H1 (cell line): ENCODE measurements at regions not wholly inside any gene's neighbourhood (a gene's known extent, or its start where the extent isn't known, plus 50 kb on each side); places are given as distances from the start of the nearest gene placed in this dataset.

Source experiments
- CTCF ChIA-PET: fragments of 300-600 bp; sonication (Branson Sonifier 250); formaldehyde crosslinking; loops from one replicate; lab custom pipeline; 2021; ENCODE audit not compliant: partially characterized antibody; lab: Charles Lee
- POLR2A ChIA-PET: fragments of 300-600 bp; sonication (Branson Sonifier 250); formaldehyde crosslinking; loops from one replicate; lab custom pipeline; 2021; ENCODE audit warnings: inconsistent platforms; ENCODE audit not compliant: partially characterized antibody; lab: Charles Lee
- DNase-seq, 2 experiments: peaks; one replicate each; pipeline versions ENCODE4 v3.0.0 to v3.0.0-alpha.2; 2010 to 2022; ENCODE audit warnings: low spot score in 2 of 2, low read depth in 1 of 2, mixed read lengths in 1 of 2
- FAIRE-seq: peaks from 2 replicates; lab custom pipeline; 2011; peaks lifted over from hg19 to GRCh38; lab: Jason Lieb, UNC
- H2AFZ ChIP-seq: 2 replicates; pipeline ENCODE4 v1.8.1; 2012; ENCODE audit warnings: low read length, inconsistent platforms
- H2AK5ac ChIP-seq: 2 replicates; pipeline ENCODE4 v1.6.1; 2013; ENCODE audit warnings: low read depth, low read length
- H2BK120ac ChIP-seq: replicated peaks from 2 replicates; pipeline ENCODE3; 2013; ENCODE audit warnings: low read depth, low read length, inconsistent platforms
- H2BK12ac ChIP-seq: 2 replicates; pipeline ENCODE4 v1.6.1; 2013; ENCODE audit warnings: low read depth, low read length
- H2BK15ac ChIP-seq: 2 replicates; pipeline ENCODE4 v1.6.1; 2013; ENCODE audit warnings: low read length
- H2BK20ac ChIP-seq: 2 replicates; pipeline ENCODE4 v1.6.1; 2013; ENCODE audit warnings: low read length
- H2BK5ac ChIP-seq: 2 replicates; pipeline ENCODE4 v1.6.1; 2013; ENCODE audit warnings: low read depth, low read length
- H3K14ac ChIP-seq: 2 replicates; pipeline ENCODE4 v1.6.1; 2013; ENCODE audit warnings: inconsistent platforms; ENCODE audit not compliant: insufficient read length
- H3K18ac ChIP-seq: 2 replicates; pipeline ENCODE4 v1.6.1; 2013; ENCODE audit warnings: low read length; ENCODE audit errors: extremely low read depth
- H3K23ac ChIP-seq: 2 replicates; pipeline ENCODE4 v1.6.1; 2013; ENCODE audit warnings: inconsistent platforms; ENCODE audit not compliant: insufficient read length
- H3K23me2 ChIP-seq: 2 replicates; pipeline ENCODE4 v1.6.1; 2013; ENCODE audit warnings: low read depth, low read length
- H3K27ac ChIP-seq: 2 replicates; pipeline ENCODE4 v1.6.1; 2011; ENCODE audit warnings: low read depth, low read length, inconsistent platforms
- H3K27me3 ChIP-seq, 4 experiments: replicated peaks in 1 of 4; 1 replicate in 1 of 4; 2 replicates in 3 of 4; pipeline versions ENCODE4 v1.6.1 to v1.8.1; 2011 to 2013; ENCODE audit warnings: low read length in 3 of 4, mild to moderate bottlenecking in 3 of 4, inconsistent platforms in 2 of 4, mixed read lengths in 2 of 4, moderate library complexity in 1 of 4; ENCODE audit not compliant: control insufficient read depth in 3 of 4, insufficient read depth in 3 of 4; ENCODE audit errors: extremely low read depth in 1 of 4
- H3K36me3 ChIP-seq, 4 experiments: 2 replicates each; pipeline versions ENCODE4 v1.6.1 to v1.8.1; 2011 to 2013; ENCODE audit warnings: mild to moderate bottlenecking in 4 of 4, low read length in 3 of 4, moderate library complexity in 2 of 4, control low read depth in 1 of 4, inconsistent platforms in 1 of 4; ENCODE audit not compliant: insufficient read depth in 4 of 4, control insufficient read depth in 2 of 4
- H3K4ac ChIP-seq: replicated peaks from 2 replicates; pipeline ENCODE3; 2013; ENCODE audit warnings: low read length, low read depth, mixed read lengths, inconsistent platforms; ENCODE audit not compliant: insufficient read length
- H3K4me1 ChIP-seq, 4 experiments: replicated peaks in 1 of 4; 1 replicate in 1 of 4; 2 replicates in 3 of 4; pipeline versions ENCODE4 v1.6.1 to v1.8.1; 2011 to 2013; ENCODE audit warnings: low read length in 3 of 4, inconsistent platforms in 2 of 4, mixed read lengths in 1 of 4; ENCODE audit not compliant: insufficient read depth in 4 of 4, control insufficient read depth in 3 of 4
- H3K4me2 ChIP-seq, 2 experiments: 2 replicates each; pipeline versions ENCODE4 v1.6.1 to v1.8.1; 2011 to 2013; ENCODE audit warnings: low read depth in 2 of 2, low read length in 2 of 2, control low read depth in 1 of 2, inconsistent platforms in 1 of 2, mild to moderate bottlenecking in 1 of 2; ENCODE audit not compliant: insufficient read depth in 1 of 2
- H3K4me3 ChIP-seq, 4 experiments: fragments of 200-600, 300-600 bp in 1 of 4; sonication (generic), shearing (Covaris generic), sonication (Bioruptor Twin) in 1 of 4; 2 replicates each; pipeline versions ENCODE4 v1.5.1 to v1.8.1; 2011 to 2016; ENCODE audit warnings: low read length in 4 of 4, low read depth in 3 of 4, control low read depth in 2 of 4, inconsistent platforms in 2 of 4, mild to moderate bottlenecking in 2 of 4, mixed read lengths in 1 of 4, moderate library complexity in 1 of 4; ENCODE audit not compliant: insufficient read depth in 2 of 4; ENCODE audit errors: extremely low read depth in 1 of 4
- H3K56ac ChIP-seq: replicated peaks from 2 replicates; pipeline ENCODE3; 2013; ENCODE audit warnings: low read depth, mild to moderate bottlenecking, mixed read lengths, low read length, inconsistent platforms; ENCODE audit not compliant: insufficient read length
- H3K79me1 ChIP-seq: 2 replicates; pipeline ENCODE4 v1.6.1; 2013; ENCODE audit warnings: low read depth, low read length, control low read depth
- H3K79me2 ChIP-seq, 2 experiments: 2 replicates each; pipeline versions ENCODE4 v1.6.1 to v1.8.1; 2012 to 2013; ENCODE audit warnings: low read length in 2 of 2, mild to moderate bottlenecking in 2 of 2, inconsistent platforms in 1 of 2; ENCODE audit not compliant: insufficient read depth in 2 of 2, control insufficient read depth in 1 of 2
- H3K9ac ChIP-seq, 4 experiments: replicated peaks in 1 of 4; 1 replicate in 1 of 4; 2 replicates in 3 of 4; pipeline versions ENCODE4 v1.6.1 to v1.8.1; 2011 to 2013; ENCODE audit warnings: low read depth in 3 of 4, low read length in 3 of 4, control low read depth in 2 of 4, mild to moderate bottlenecking in 2 of 4, moderate library complexity in 2 of 4, inconsistent platforms in 1 of 4; ENCODE audit errors: extremely low read depth in 1 of 4
- H3K9me3 ChIP-seq, 2 experiments: 2 replicates each; pipeline versions ENCODE4 v1.6.1 to v1.8.1; 2012 to 2013; ENCODE audit warnings: mild to moderate bottlenecking in 2 of 2, moderate library complexity in 2 of 2, control low read depth in 1 of 2, inconsistent platforms in 1 of 2, low read depth in 1 of 2, low read length in 1 of 2, mixed read lengths in 1 of 2; ENCODE audit not compliant: insufficient read depth in 2 of 2
- H4K20me1 ChIP-seq, 2 experiments: replicated peaks in 1 of 2; 2 replicates each; pipeline versions ENCODE3 to v1.8.1; 2011 to 2013; ENCODE audit warnings: inconsistent platforms in 2 of 2, low read length in 2 of 2, mild to moderate bottlenecking in 1 of 2; ENCODE audit not compliant: insufficient read depth in 2 of 2, control insufficient read depth in 1 of 2
- H4K5ac ChIP-seq: 2 replicates; pipeline ENCODE4 v1.6.1; 2013; ENCODE audit warnings: low read length, low read depth, mixed read lengths, inconsistent platforms; ENCODE audit not compliant: insufficient read length
- H4K8ac ChIP-seq: 2 replicates; pipeline ENCODE4 v1.8.0; 2013; ENCODE audit warnings: mild to moderate bottlenecking, moderate library complexity, low read length, inconsistent platforms; ENCODE audit not compliant: insufficient read depth; ENCODE audit errors: extremely low read depth
- H4K91ac ChIP-seq: replicated peaks from 2 replicates; pipeline ENCODE3; 2013; ENCODE audit warnings: low read length, mixed read lengths, inconsistent platforms; ENCODE audit not compliant: insufficient read length
- ASH2L ChIP-seq: fragments of 200-600, 300-600 bp; sonication (generic); IDR thresholded peaks from one replicate; pipeline ENCODE4 v1.7.1; 2017; ENCODE audit warnings: low read length
- BACH1 ChIP-seq: IDR thresholded peaks from 2 replicates; pipeline ENCODE4 v1.6.1; 2012; ENCODE audit warnings: low read length, improper control_type of control experiment
- BCL11A ChIP-seq, 2 experiments: IDR thresholded peaks; one replicate each; pipeline ENCODE4 v1.6.1; 2011; ENCODE audit warnings: low read depth in 2 of 2, low read length in 2 of 2, mild to moderate bottlenecking in 2 of 2
- CBX5 ChIP-seq: fragments of 300-800, 300-1000 bp; sonication (generic); IDR thresholded peaks from 2 replicates; pipeline ENCODE4 v1.7.1; 2016; ENCODE audit warnings: antibody characterized with exemption, low read length, low read depth
- CBX8 ChIP-seq: fragments of 300-800, 300-1000 bp; sonication (generic); IDR thresholded peaks from 2 replicates; pipeline ENCODE4 v1.7.1; 2016; ENCODE audit warnings: low read depth, low read length, borderline replicate concordance
- CHD1 ChIP-seq: IDR thresholded peaks from 2 replicates; pipeline ENCODE4 v1.6.1; 2012; ENCODE audit warnings: low read depth, low read length, improper control_type of control experiment
- EP300 ChIP-seq, 2 experiments: IDR thresholded peaks; 1 replicate in 1 of 2; 2 replicates in 1 of 2; pipeline ENCODE4 v1.6.1; 2011 to 2012; ENCODE audit warnings: low read depth in 2 of 2, low read length in 2 of 2, mild to moderate bottlenecking in 2 of 2, borderline replicate concordance in 1 of 2, inconsistent platforms in 1 of 2, moderate library complexity in 1 of 2
- HDAC2 ChIP-seq, 2 experiments: fragments of 300-600 bp in 1 of 2; sonication (generic) in 1 of 2; IDR thresholded peaks; 2 replicates each; pipeline ENCODE4 v1.6.1; 2011 to 2012; ENCODE audit warnings: low read depth in 2 of 2, low read length in 2 of 2, mild to moderate bottlenecking in 2 of 2, moderate library complexity in 2 of 2, borderline replicate concordance in 1 of 2, inconsistent platforms in 1 of 2
- JUND ChIP-seq: IDR thresholded peaks from 2 replicates; pipeline ENCODE4 v1.6.1; 2011; ENCODE audit warnings: mild to moderate bottlenecking, improper control_type of control experiment, low read length
- KDM4A ChIP-seq: IDR thresholded peaks from one replicate; pipeline ENCODE4 v1.7.1; 2012; ENCODE audit warnings: low read depth, mild to moderate bottlenecking, moderate library complexity, low read length, inconsistent platforms; ENCODE audit not compliant: severe bottlenecking
- NRF1 ChIP-seq: IDR thresholded peaks from 2 replicates; pipeline ENCODE4 v1.6.1; 2011; ENCODE audit warnings: mild to moderate bottlenecking, low read depth, low read length, improper control_type of control experiment
- RNF2 ChIP-seq: fragments of 200-900, 300-1000 bp; sonication (generic); IDR thresholded peaks from 2 replicates; pipeline ENCODE4 v1.7.1; 2016; ENCODE audit warnings: borderline replicate concordance, low read depth, mild to moderate bottlenecking, antibody characterized with exemption, low read length; ENCODE audit not compliant: poor library complexity, severe bottlenecking; ENCODE audit errors: missing control alignments
- TAF1 ChIP-seq: IDR thresholded peaks from 2 replicates; pipeline ENCODE4 v1.6.1; 2011; ENCODE audit warnings: mild to moderate bottlenecking, low read depth, low read length
- TCF12 ChIP-seq: IDR thresholded peaks from 2 replicates; pipeline ENCODE4 v1.6.1; 2011; ENCODE audit warnings: low read depth, mild to moderate bottlenecking, low read length
- YY1 ChIP-seq: IDR thresholded peaks from 2 replicates; pipeline ENCODE4 v1.6.1; 2011; ENCODE audit warnings: low read depth, mild to moderate bottlenecking, low read length
- WGBS, 2 experiments: shearing (Covaris generic) in 1 of 2; methylation state at CpG; one replicate each; pipeline versions ENCODE4 v1.1.6 to v1.1.7; 2013 to 2015; ENCODE audit warnings: low lambda C conversion rate in 2 of 2, mixed read lengths in 2 of 2, inconsistent platforms in 1 of 2, low coverage in 1 of 2, missing lambda C conversion rate in 1 of 2; ENCODE audit not compliant: insufficient replicate concordance in 2 of 2, insufficient coverage in 1 of 2, insufficient read length in 1 of 2; ENCODE audit errors: extremely low coverage in 1 of 2, missing lambda C conversion rate in 1 of 2; 5-methylcytosine and 5-hydroxymethylcytosine counted together

DNA sequence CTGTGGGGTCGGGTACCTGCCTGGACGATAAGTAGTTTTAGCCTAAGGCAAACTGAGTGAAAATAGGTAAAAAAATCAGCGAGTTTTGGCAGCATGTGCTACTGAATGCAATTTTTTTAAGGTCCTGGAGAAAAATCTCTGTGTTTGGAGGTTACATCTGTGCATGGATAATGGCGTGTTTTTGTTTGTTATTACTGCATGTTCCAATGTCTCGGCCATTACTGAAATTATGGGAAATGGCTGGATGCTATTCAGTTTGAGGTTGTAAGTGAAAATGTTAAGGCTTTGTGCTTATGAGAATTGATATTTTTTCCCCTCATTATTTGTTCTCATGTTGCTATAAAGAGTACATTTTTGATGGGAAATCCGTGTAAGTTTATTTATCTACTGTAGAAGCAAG lies 441.7 kb downstream of the PRDM2 start:
- Histone ChIP-seq H2BK120ac (no peak overlapping the region), H4K20me1 (no peaks in the 10 kb centered on the region), H3K9me3 (no peaks in the 10 kb centered on the region), H2BK20ac (no peak overlapping the region), H3K56ac (no peak overlapping the region), H3K18ac (no peak overlapping the region), H4K5ac (no peak overlapping the region), H3K4ac (no peak overlapping the region), H3K27me3 (no peaks in the 10 kb centered on the region), H2AK5ac (no peak overlapping the region), H2AFZ (no peak overlapping the region; the same call in 1 of the 2 replicates), H4K91ac (no peak overlapping the region), H3K4me1 (peaks cover 1 to 7% (median 3%) of the 10 kb centered on the region in 4 experiments; a peak in 4 of 7 replicates), H2BK12ac (no peak overlapping the region), H3K36me3 (no peaks in the 10 kb centered on the region), H3K79me2 (no peaks in the 10 kb centered on the region), H3K9ac (no peak overlapping the region), H3K14ac (no peak overlapping the region), H4K8ac (no peak overlapping the region), H3K79me1 (no peaks in the 10 kb centered on the region), H3K27ac (no peak overlapping the region), H3K4me2 (no peak overlapping the region), H3K23me2 (no peaks in the 10 kb centered on the region; the same call in 1 of the 2 replicates), H2BK15ac (no peak overlapping the region), H2BK5ac (no peak overlapping the region), H3K4me3 (no peak overlapping the region), H3K23ac (no peak overlapping the region)
- ChIA-PET CTCF (interaction anchor here (0.8 to 2.4 kb wide), 2 partner anchors 28 to 104 kb away, joined by 3 to 8 read pairs; no protein-coding TSS in a partner anchor), POLR2A (no interaction called here)
- TF ChIP-seq ASH2L (no peak), YY1 (no peak), CHD1 (no peak), JUND (no peak), BACH1 (no peak), NRF1 (no peak), BCL11A (IDR thresholded peaks at IDR 0.05; ENCODE audit: low read depth in 2 of 2, low read length in 2 of 2) (no peak), RNF2 (no peak), CBX5 (no peak), HDAC2 (IDR thresholded peaks at IDR 0.05; ENCODE audit: borderline replicate concordance in 1 of 2, low read depth in 2 of 2, low read length in 2 of 2) (no peak), CBX8 (no peak), KDM4A (no peak), EP300 (IDR thresholded peaks at IDR 0.05; ENCODE audit: borderline replicate concordance in 1 of 2, low read depth in 2 of 2, low read length in 2 of 2) (no peak), TAF1 (no peak), TCF12 (no peak)
- WGBS, 2 experiments = 88% methylated on average over 6 of the region's 6 CpGs; no CpG with 5 or more reads in 1 of the 2 experiments
- FAIRE-seq (no peak), DNase-seq (no peak)
